GM18519 (cell line): ENCODE measurements at regions not wholly inside any gene's neighbourhood (a gene's known extent, or its start where the extent isn't known, plus 50 kb on each side); places are given as distances from the start of the nearest gene placed in this dataset.

Source experiments
- ATAC-seq: cut with Tn5 transposase; IDR thresholded peaks from one replicate; pipeline ENCODE4 v1.9.1; 2021; ENCODE audit warnings: mild to moderate bottlenecking, moderate library complexity; ENCODE audit not compliant: unreplicated experiment, low FRiP score

GRCh38 chr16:73515616-73516015 lies 467.7 kb upstream of the ZFHX3 start:
- ATAC-seq: no peak

GRCh38 chr16:73510852-73511251 lies 462.9 kb upstream of the ZFHX3 start:
- ATAC-seq: no peak

- no peak for ATAC-seq
Measured at GRCh38 chr16:73506568-73507056, 458.7 kb upstream of the ZFHX3 start.

- ATAC-seq: no peak
Measured at GRCh38 chr16:73505577-73505976, 457.6 kb upstream of the ZFHX3 start.

- ATAC-seq: no peak
Measured at GRCh38 chr16:73504591-73505575, 457.0 kb upstream of the ZFHX3 start.

- ATAC-seq: no peak
Measured at GRCh38 chr16:73503093-73503492, 455.2 kb upstream of the ZFHX3 start.

- ATAC-seq: no peak
Measured at GRCh38 chr16:73499276-73499675, 451.3 kb upstream of the ZFHX3 start.

- no peak for ATAC-seq
Measured at GRCh38 chr16:73485880-73486279, 438.0 kb upstream of the ZFHX3 start.

- no peak for ATAC-seq
Measured at GRCh38 chr16:73483934-73484711, 436.2 kb upstream of the ZFHX3 start.

- no peak for ATAC-seq
Measured at GRCh38 chr16:73483076-73483791, 435.3 kb upstream of the ZFHX3 start.

GRCh38 chr16:73482310-73482709 lies 434.4 kb upstream of the ZFHX3 start:
- no peak for ATAC-seq

- no peak for ATAC-seq
Measured at GRCh38 chr16:73480381-73480780, 432.5 kb upstream of the ZFHX3 start.

GRCh38 chr16:73473713-73474112 lies 425.8 kb upstream of the ZFHX3 start:
- no peak for ATAC-seq

GRCh38 chr16:73464834-73465233 lies 416.9 kb upstream of the ZFHX3 start:
- no peak for ATAC-seq

- ATAC-seq: no peak
Measured at GRCh38 chr16:73459586-73459985, 411.7 kb upstream of the ZFHX3 start.

GRCh38 chr16:73457851-73458250 lies 409.9 kb upstream of the ZFHX3 start:
- no peak for ATAC-seq

- no peak for ATAC-seq
Measured at GRCh38 chr16:73448970-73449369, 401.0 kb upstream of the ZFHX3 start.

- no peak for ATAC-seq
Measured at GRCh38 chr16:73447846-73448245, 399.9 kb upstream of the ZFHX3 start.

- ATAC-seq: no peak
Measured at GRCh38 chr16:73434621-73435020, 386.7 kb upstream of the ZFHX3 start.

- ATAC-seq: no peak
Measured at GRCh38 chr16:73433731-73434307, 385.9 kb upstream of the ZFHX3 start.
